Fibroblast of villous mesenchyme (primary cell): ENCODE measurements at regions not wholly inside any gene's neighbourhood (a gene's known extent, or its start where the extent isn't known, plus 50 kb on each side); places are given as distances from the start of the nearest gene placed in this dataset.

Experiments used
- DNase-seq: peaks from one replicate; pipeline ENCODE4 v3.0.0-alpha.2; 2010; ENCODE audit warnings: low read depth
- H3K4me3 ChIP-seq: 2 replicates; pipeline ENCODE4 v1.5.1; 2011; ENCODE audit warnings: low read depth, mild to moderate bottlenecking, low read length
- CTCF ChIP-seq: IDR thresholded peaks from 2 replicates; pipeline ENCODE4 v1.5.1; 2012; ENCODE audit warnings: low read depth, mild to moderate bottlenecking, low read length; ENCODE audit not compliant: insufficient read depth

DNA sequence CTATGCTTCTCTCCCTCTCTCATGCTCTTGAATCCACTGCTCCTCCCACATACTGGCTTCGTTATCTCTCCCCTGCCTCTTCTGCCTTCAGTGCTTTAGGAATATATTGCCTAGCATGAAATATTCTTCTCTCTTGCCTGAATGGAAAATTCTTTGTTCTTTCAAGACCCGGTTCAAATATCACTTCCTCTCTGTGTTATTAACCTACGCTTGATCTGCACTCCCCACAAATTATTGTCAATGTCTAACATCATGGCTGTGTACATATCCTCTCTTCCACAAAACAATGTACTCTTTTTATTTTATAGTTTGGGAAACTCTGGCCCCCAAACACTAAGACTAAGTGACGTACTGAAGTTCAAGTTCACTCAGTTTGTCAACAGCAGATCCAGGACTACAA lies 211.0 kb downstream of the SEC61B start:
- no peak for DNase-seq
- no peak for TF ChIP-seq CTCF
- no peak overlapping the region for H3K4me3 ChIP-seq

DNA sequence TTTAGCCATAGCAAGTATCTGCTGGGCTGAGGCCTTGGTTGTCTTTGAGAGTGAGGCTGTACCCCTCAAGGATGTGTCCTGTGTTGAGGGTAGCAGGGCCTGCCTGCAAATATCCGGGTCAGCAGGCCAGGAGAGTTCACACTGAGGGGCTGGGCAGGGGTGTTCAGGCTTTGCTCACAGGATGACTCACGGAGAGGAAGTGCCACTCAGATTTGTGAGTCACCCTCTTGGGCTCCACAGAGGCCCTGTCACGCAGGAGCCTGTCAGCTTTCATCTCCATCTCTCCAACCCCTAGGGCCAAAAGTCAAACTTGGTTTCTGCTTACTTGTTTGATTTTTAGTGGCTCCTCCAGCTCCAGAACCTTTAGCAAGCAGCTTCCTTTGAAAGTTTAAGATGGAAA lies 211.5 kb downstream of the SEC61B start:
- TF ChIP-seq CTCF, result no peak
- DNase-seq, result peak; percentile 71
- no peak overlapping the region for H3K4me3 ChIP-seq

DNA sequence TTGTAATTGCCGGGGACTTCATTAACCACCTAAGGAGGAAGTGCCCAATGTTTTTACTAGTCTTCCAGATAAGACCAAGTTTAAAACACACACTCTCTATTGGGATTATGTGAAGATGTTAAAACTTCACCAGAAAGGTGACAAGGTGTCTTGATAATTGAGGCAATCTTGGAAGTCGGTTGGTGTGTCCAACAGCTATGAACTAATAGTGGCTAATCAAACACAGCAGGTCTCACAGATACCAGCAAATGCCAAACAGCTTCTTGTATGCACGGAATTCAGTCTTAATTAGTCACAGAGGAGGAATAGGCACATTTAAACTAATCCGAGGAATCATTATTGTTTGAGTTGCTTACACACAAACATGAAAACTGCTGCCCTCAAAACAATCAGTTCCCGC lies 214.5 kb downstream of the SEC61B start:
- no peak overlapping the region for H3K4me3 ChIP-seq
- no peak for DNase-seq
- TF ChIP-seq CTCF, result no peak

- TF ChIP-seq CTCF, result no peak
- no peak for DNase-seq
- no peak overlapping the region for H3K4me3 ChIP-seq
These were observed 215.1 kb downstream of the SEC61B start for GRCh38 chr9:99437145-99437544.

DNA sequence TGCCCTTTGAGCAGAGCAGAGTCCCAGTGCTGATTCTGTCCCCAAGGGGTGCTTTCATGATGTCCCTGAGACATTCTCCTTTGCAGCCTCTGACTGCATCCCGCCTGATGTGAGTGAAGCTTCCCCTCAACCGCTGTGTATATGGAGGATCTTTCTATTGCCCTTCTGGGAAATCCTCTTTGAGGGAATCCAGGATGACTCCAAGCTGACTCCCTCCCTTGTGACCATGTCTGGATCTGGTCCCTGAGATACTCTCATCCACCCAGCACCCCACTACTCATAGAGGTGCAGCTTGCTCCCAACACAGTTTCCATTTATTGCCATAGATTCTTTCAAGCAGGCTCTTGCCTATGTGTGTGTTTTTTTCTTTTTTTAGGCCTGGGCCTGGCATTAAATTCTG lies 216.5 kb downstream of the SEC61B start:
- TF ChIP-seq CTCF, result no peak
- no peak overlapping the region for H3K4me3 ChIP-seq
- DNase-seq, result no peak

GRCh38 chr9:99441829-99442228 lies 219.7 kb downstream of the SEC61B start:
- no peak for DNase-seq
- no peak overlapping the region for H3K4me3 ChIP-seq
- TF ChIP-seq CTCF, result no peak

DNA sequence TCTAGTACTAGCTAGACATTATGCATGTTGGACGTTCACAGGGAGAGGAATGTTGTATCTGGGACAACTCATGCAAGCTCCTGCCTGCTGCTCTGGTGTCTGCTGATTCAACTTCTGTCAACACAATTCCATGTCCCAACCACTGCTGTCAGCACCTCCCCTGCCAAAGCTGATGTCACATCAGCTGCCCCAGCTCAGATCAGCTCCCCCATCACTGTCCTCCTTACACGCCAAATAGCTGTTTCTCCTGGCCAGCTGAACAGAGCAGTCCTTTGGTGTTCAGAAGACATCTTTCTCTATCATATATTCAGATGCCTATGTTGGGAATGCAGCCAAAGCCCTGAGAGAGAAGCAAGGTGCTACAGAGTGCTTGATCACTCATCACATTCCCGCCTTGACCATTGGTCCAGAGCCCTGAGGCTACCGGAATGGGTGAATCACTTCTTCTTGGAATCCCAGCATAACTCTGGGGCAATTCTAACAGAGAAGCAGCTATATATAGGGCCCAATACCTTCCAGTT lies 223.3 kb downstream of the SEC61B start:
- H3K4me3 ChIP-seq, result no peak overlapping the region
- TF ChIP-seq CTCF, result no peak
- DNase-seq, result peak; percentile 31
